Pancreas (tissue), 10 donors: ENCODE measurements at regions not wholly inside any gene's neighbourhood (a gene's known extent, or its start where the extent isn't known, plus 50 kb on each side); places are given as distances from the start of the nearest gene placed in this dataset.

Experiments
- ATAC-seq, 4 donors: fragments of 200-7000 bp; cut with Tn5 transposase; one replicate each; pipeline versions ENCODE4 v1.8.0 to v1.9.1; 2020; ENCODE audit warnings: mild to moderate bottlenecking in 4 of 4, moderate library complexity in 4 of 4
- DNase-seq, 6 donors: peaks; one replicate each; pipeline ENCODE4 v3.0.0-alpha.2; 2020
- FAIRE-seq: peaks from 2 replicates; lab custom pipeline; 2012; peaks lifted over from hg19 to GRCh38; lab: Jason Lieb, UNC
- H3K27ac ChIP-seq, 4 donors: fragments of 200-600 bp; sonication (generic); 1 replicate in 3 of 4; 2 replicates in 1 of 4; pipeline versions ENCODE4 v1.5.0 to v1.8.0; 2020
- H3K27me3 ChIP-seq, 4 donors: fragments of 200-600 bp; one replicate each; pipeline ENCODE4 v1.8.0; 2021
- H3K36me3 ChIP-seq, 3 donors: fragments of 200-600 bp; sonication (generic) in 1 of 3; one replicate each; pipeline versions ENCODE4 v1.5.0 to v1.8.0; 2020 to 2021
- H3K4me1 ChIP-seq, 3 donors: fragments of 200-600 bp; one replicate each; pipeline ENCODE4 v1.8.0; 2021
- H3K4me3 ChIP-seq, 4 donors: fragments of 200-600 bp; sonication (generic) in 2 of 4; one replicate each; pipeline versions ENCODE4 v1.5.0 to v1.8.0; 2020 to 2021
- H3K9me3 ChIP-seq, 4 donors: fragments of 200-600 bp; one replicate each; pipeline ENCODE4 v1.8.0; 2021
- WGBS, 2 donors: extraction: QIAGEN DNeasy Blood & Tissue Kit; methylation state at CpG; one replicate each; pipeline ENCODE4 v1.1.7; 2013; 5-methylcytosine and 5-hydroxymethylcytosine counted together
- intact Hi-C, 3 donors: fragments of 100-400 bp; cut with DNase I; formaldehyde crosslinking; loops; one replicate each; pipeline versions ENCODE4 v1.11.1 to v1.14.2; 2022
- TF ChIP-seq, protein P1 (sequence below), 4 donors: fragments of 200-600 bp; sonication (generic) in 3 of 4; IDR thresholded peaks; one replicate each; pipeline versions ENCODE4 v1.5.0 to v1.8.0; 2021; ENCODE audit warnings: antibody characterized with exemption in 4 of 4
- donor health status: healthy with polysubstance abuse.
- donor health status: DM: no; HTN: no; CAD: no; lungs with moderate emphysema.
- donor health status: DM: no; HTN: no; CAD: no.
- donor health status: control.
- donor health status: control.
- donor health status: Bipolar disorder and iron deficiency.
- donor health status: DM: yes; HTN: yes; CAD: no.
- donor health status: DM: no; HTN: no; CAD: no.
- donor health status: DM: no; HTN: no; CAD: no.
- donor health status: DM: yes; HTN: yes; CAD: no.

DNA sequence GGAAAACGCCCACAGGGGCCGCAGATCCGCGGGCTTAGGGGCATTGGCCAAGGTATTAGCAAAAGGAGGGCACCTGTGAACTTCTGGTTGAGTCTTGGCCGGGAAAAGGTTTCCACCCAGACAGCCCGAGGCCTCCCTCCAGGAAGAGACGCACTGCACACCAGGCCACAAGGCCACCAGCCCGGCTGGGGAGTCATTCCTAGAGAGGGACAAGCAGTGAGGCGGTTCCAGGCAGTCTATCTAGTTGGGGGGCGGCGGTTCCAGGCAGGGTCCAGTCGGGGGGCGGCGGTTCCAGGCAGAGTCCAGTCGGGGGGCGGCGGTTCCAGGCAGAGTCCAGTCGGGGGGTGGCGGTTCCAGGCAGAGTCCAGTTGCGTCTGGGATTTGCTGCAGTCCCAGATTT lies 518.5 kb downstream of the GLRX3 start:
- H3K27ac ChIP-seq = no peak overlapping the region
- TF ChIP-seq, protein P1, sequence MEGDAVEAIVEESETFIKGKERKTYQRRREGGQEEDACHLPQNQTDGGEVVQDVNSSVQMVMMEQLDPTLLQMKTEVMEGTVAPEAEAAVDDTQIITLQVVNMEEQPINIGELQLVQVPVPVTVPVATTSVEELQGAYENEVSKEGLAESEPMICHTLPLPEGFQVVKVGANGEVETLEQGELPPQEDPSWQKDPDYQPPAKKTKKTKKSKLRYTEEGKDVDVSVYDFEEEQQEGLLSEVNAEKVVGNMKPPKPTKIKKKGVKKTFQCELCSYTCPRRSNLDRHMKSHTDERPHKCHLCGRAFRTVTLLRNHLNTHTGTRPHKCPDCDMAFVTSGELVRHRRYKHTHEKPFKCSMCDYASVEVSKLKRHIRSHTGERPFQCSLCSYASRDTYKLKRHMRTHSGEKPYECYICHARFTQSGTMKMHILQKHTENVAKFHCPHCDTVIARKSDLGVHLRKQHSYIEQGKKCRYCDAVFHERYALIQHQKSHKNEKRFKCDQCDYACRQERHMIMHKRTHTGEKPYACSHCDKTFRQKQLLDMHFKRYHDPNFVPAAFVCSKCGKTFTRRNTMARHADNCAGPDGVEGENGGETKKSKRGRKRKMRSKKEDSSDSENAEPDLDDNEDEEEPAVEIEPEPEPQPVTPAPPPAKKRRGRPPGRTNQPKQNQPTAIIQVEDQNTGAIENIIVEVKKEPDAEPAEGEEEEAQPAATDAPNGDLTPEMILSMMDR (IDR thresholded peaks at IDR 0.05) = no peak
- 82 to 86% methylated on average over 18 to 20 of the region's 20 CpGs for WGBS, 2 donors
- DNase-seq (no peak), FAIRE-seq (no peak), ATAC-seq (no peak)
- intact Hi-C loops = no loop called here
- H3K9me3 ChIP-seq = no peaks in the 10 kb centered on the region
- no peaks in the 10 kb centered on the region for H3K4me1 ChIP-seq
- H3K4me3 ChIP-seq = no peak overlapping the region
- H3K27me3 ChIP-seq = no peaks in the 10 kb centered on the region
- H3K36me3 ChIP-seq = no peaks in the 10 kb centered on the region

DNA sequence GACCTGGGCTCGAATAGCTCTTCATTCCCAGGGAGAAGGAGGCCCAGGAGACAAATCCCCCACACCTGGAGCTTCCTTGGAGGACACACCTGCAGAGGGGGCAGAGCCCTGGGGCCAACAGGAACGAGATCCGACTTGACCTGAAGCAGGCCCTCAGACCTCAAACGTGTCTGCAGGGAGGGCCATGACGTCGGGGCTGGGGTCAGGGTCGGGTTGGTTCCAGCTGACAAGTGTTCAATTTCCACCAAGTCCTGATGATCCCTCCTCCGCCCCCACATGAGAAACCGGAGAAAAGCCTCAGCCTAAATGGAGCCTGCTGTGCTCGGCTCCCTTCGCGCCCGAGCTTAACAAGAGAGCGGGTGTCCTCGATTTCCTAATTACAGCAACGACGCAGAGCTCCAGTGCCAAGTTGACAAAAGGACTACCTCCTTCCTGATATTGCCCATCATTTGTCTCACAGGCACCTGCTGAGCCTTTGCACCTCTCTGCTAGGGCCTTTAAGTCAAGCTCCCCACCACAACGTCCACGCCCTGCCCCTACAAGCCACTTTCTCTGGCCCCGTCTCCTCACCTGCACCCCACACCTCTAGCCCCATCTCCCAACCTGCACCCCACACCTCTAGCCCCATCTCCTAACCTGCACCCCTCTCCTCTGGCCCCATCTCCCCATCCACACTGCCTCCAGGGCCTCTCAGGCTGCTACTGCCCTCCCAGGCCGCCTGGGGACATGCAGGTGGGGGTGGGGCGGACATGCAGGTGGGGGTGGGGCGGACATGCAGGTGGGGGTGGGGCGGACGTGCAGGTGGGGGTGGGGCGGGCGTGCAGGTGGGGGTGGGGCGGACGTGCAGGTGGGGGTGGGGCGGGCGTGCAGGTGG lies 519.4 kb downstream of the GLRX3 start:
- no peaks in the 10 kb centered on the region for H3K36me3 ChIP-seq
- H3K27me3 ChIP-seq = no peaks in the 10 kb centered on the region
- H3K4me1 ChIP-seq = no peaks in the 10 kb centered on the region
- intact Hi-C loops = no loop called here
- no peak overlapping the region for H3K4me3 ChIP-seq
- TF ChIP-seq, protein P1 (IDR thresholded peaks at IDR 0.05) = no peak
- H3K9me3 ChIP-seq = no peaks in the 10 kb centered on the region
- DNase-seq (no peak), FAIRE-seq (no peak), ATAC-seq (no peak)
- no peak overlapping the region for H3K27ac ChIP-seq
- WGBS, 2 donors = 75% methylated on average over 22 of the region's 31 CpGs

DNA sequence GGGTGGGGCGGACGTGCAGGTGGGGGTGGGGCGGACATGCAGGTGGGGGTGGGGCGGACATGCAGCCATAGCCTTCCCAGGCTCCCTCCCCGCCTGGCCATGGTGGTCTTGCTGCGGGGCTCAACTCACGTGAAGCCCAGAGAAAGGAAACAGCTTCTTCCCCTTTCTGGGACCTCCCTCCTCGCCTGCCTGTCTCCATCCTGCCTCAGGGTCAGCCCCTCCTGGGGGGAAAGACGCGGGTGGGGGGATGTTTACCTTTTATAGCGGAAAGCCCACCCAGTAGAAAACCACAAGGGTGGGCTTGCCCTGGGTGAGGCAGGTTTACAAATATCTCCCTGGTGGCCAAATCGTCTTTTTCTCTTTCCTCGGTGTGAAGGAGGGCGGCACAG lies 520.0 kb downstream of the GLRX3 start:
- ATAC-seq = no peak
- intact Hi-C loops = no loop called here
- TF ChIP-seq, protein P1 (IDR thresholded peaks at IDR 0.05) = no peak

DNA sequence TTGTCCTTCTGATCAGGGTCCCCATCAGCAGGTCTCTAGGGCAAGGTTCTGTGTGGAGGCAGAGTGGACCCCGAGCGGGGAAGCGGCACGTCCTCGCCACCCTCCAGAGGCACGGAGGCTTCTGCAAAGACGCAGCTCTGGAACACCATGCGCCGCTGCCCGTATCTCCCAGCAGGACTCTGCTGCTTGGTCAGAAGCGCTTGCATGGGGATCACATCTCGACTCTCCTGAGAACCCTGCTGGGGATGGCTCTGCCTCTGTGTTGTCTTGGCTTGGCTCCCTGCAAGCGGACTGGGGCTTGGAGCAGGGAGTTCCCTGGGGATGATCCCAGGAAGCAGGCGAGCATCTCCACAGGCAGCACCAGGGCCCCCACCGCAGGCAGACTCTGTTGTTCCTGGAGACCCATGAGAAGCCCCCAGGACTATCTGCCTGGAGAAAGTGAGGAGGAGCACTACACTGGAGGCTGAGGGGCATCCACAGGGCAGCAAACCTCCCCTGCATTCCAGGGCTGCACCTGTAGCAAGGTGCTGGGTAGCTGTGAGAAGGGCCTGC lies 520.5 kb downstream of the GLRX3 start:
- Histone ChIP-seq H3K27ac (no peak overlapping the region), H3K4me1 (no peaks in the 10 kb centered on the region), H3K27me3 (no peaks in the 10 kb centered on the region), H3K36me3 (no peaks in the 10 kb centered on the region), H3K4me3 (no peak overlapping the region), H3K9me3 (no peaks in the 10 kb centered on the region)
- 69 to 78% methylated on average over 15 of the region's 15 CpGs for WGBS, 2 donors
- TF ChIP-seq, protein P1 (IDR thresholded peaks at IDR 0.05) = no peak
- intact Hi-C loops = no loop called here
- ATAC-seq (no peak), DNase-seq (no peak), FAIRE-seq (no peak)

More for the DNA sequence above, 520.0 kb downstream of the GLRX3 start:
- no peak overlapping the region for H3K27ac ChIP-seq
- no peaks in the 10 kb centered on the region for H3K4me1 ChIP-seq
- no peak overlapping the region for H3K4me3 ChIP-seq
- no peak for DNase-seq
- 57 to 61% methylated on average over 10 to 11 of the region's 14 CpGs for WGBS, 2 donors
- no peaks in the 10 kb centered on the region for H3K27me3 ChIP-seq
- no peak for FAIRE-seq
- no peaks in the 10 kb centered on the region for H3K36me3 ChIP-seq
- no peaks in the 10 kb centered on the region for H3K9me3 ChIP-seq
